H1 (cell line): ENCODE measurements at regions not wholly inside any gene's neighbourhood (a gene's known extent, or its start where the extent isn't known, plus 50 kb on each side); places are given as distances from the start of the nearest gene placed in this dataset.
"Not testable (repeated sequence)": the region's sequence is repeated elsewhere in the genome, so short reads cannot be mapped to it uniquely, and the experiment has no call there.

Source experiments
- CTCF ChIA-PET: fragments of 300-600 bp; sonication (Branson Sonifier 250); formaldehyde crosslinking; loops from one replicate; lab custom pipeline; 2021; ENCODE audit not compliant: partially characterized antibody; lab: Charles Lee
- POLR2A ChIA-PET: fragments of 300-600 bp; sonication (Branson Sonifier 250); formaldehyde crosslinking; loops from one replicate; lab custom pipeline; 2021; ENCODE audit warnings: inconsistent platforms; ENCODE audit not compliant: partially characterized antibody; lab: Charles Lee
- DNase-seq, 2 experiments: peaks; one replicate each; pipeline versions ENCODE4 v3.0.0 to v3.0.0-alpha.2; 2010 to 2022; ENCODE audit warnings: low spot score in 2 of 2, low read depth in 1 of 2, mixed read lengths in 1 of 2
- FAIRE-seq: peaks from 2 replicates; lab custom pipeline; 2011; peaks lifted over from hg19 to GRCh38; lab: Jason Lieb, UNC
- H2AFZ ChIP-seq: 2 replicates; pipeline ENCODE4 v1.8.1; 2012; ENCODE audit warnings: low read length, inconsistent platforms
- H2AK5ac ChIP-seq: 2 replicates; pipeline ENCODE4 v1.6.1; 2013; ENCODE audit warnings: low read depth, low read length
- H2BK120ac ChIP-seq: replicated peaks from 2 replicates; pipeline ENCODE3; 2013; ENCODE audit warnings: low read depth, low read length, inconsistent platforms
- H2BK12ac ChIP-seq: 2 replicates; pipeline ENCODE4 v1.6.1; 2013; ENCODE audit warnings: low read depth, low read length
- H2BK15ac ChIP-seq: 2 replicates; pipeline ENCODE4 v1.6.1; 2013; ENCODE audit warnings: low read length
- H2BK20ac ChIP-seq: 2 replicates; pipeline ENCODE4 v1.6.1; 2013; ENCODE audit warnings: low read length
- H2BK5ac ChIP-seq: 2 replicates; pipeline ENCODE4 v1.6.1; 2013; ENCODE audit warnings: low read depth, low read length
- H3K14ac ChIP-seq: 2 replicates; pipeline ENCODE4 v1.6.1; 2013; ENCODE audit warnings: inconsistent platforms; ENCODE audit not compliant: insufficient read length
- H3K18ac ChIP-seq: 2 replicates; pipeline ENCODE4 v1.6.1; 2013; ENCODE audit warnings: low read length; ENCODE audit errors: extremely low read depth
- H3K23ac ChIP-seq: 2 replicates; pipeline ENCODE4 v1.6.1; 2013; ENCODE audit warnings: inconsistent platforms; ENCODE audit not compliant: insufficient read length
- H3K23me2 ChIP-seq: 2 replicates; pipeline ENCODE4 v1.6.1; 2013; ENCODE audit warnings: low read depth, low read length
- H3K27ac ChIP-seq: 2 replicates; pipeline ENCODE4 v1.6.1; 2011; ENCODE audit warnings: low read depth, low read length, inconsistent platforms
- H3K27me3 ChIP-seq, 4 experiments: replicated peaks in 1 of 4; 1 replicate in 1 of 4; 2 replicates in 3 of 4; pipeline versions ENCODE4 v1.6.1 to v1.8.1; 2011 to 2013; ENCODE audit warnings: low read length in 3 of 4, mild to moderate bottlenecking in 3 of 4, inconsistent platforms in 2 of 4, mixed read lengths in 2 of 4, moderate library complexity in 1 of 4; ENCODE audit not compliant: control insufficient read depth in 3 of 4, insufficient read depth in 3 of 4; ENCODE audit errors: extremely low read depth in 1 of 4
- H3K36me3 ChIP-seq, 4 experiments: 2 replicates each; pipeline versions ENCODE4 v1.6.1 to v1.8.1; 2011 to 2013; ENCODE audit warnings: mild to moderate bottlenecking in 4 of 4, low read length in 3 of 4, moderate library complexity in 2 of 4, control low read depth in 1 of 4, inconsistent platforms in 1 of 4; ENCODE audit not compliant: insufficient read depth in 4 of 4, control insufficient read depth in 2 of 4
- H3K4ac ChIP-seq: replicated peaks from 2 replicates; pipeline ENCODE3; 2013; ENCODE audit warnings: low read length, low read depth, mixed read lengths, inconsistent platforms; ENCODE audit not compliant: insufficient read length
- H3K4me1 ChIP-seq, 4 experiments: replicated peaks in 1 of 4; 1 replicate in 1 of 4; 2 replicates in 3 of 4; pipeline versions ENCODE4 v1.6.1 to v1.8.1; 2011 to 2013; ENCODE audit warnings: low read length in 3 of 4, inconsistent platforms in 2 of 4, mixed read lengths in 1 of 4; ENCODE audit not compliant: insufficient read depth in 4 of 4, control insufficient read depth in 3 of 4
- H3K4me2 ChIP-seq, 2 experiments: 2 replicates each; pipeline versions ENCODE4 v1.6.1 to v1.8.1; 2011 to 2013; ENCODE audit warnings: low read depth in 2 of 2, low read length in 2 of 2, control low read depth in 1 of 2, inconsistent platforms in 1 of 2, mild to moderate bottlenecking in 1 of 2; ENCODE audit not compliant: insufficient read depth in 1 of 2
- H3K4me3 ChIP-seq, 4 experiments: fragments of 200-600, 300-600 bp in 1 of 4; sonication (generic), shearing (Covaris generic), sonication (Bioruptor Twin) in 1 of 4; 2 replicates each; pipeline versions ENCODE4 v1.5.1 to v1.8.1; 2011 to 2016; ENCODE audit warnings: low read length in 4 of 4, low read depth in 3 of 4, control low read depth in 2 of 4, inconsistent platforms in 2 of 4, mild to moderate bottlenecking in 2 of 4, mixed read lengths in 1 of 4, moderate library complexity in 1 of 4; ENCODE audit not compliant: insufficient read depth in 2 of 4; ENCODE audit errors: extremely low read depth in 1 of 4
- H3K56ac ChIP-seq: replicated peaks from 2 replicates; pipeline ENCODE3; 2013; ENCODE audit warnings: low read depth, mild to moderate bottlenecking, mixed read lengths, low read length, inconsistent platforms; ENCODE audit not compliant: insufficient read length
- H3K79me1 ChIP-seq: 2 replicates; pipeline ENCODE4 v1.6.1; 2013; ENCODE audit warnings: low read depth, low read length, control low read depth
- H3K79me2 ChIP-seq, 2 experiments: 2 replicates each; pipeline versions ENCODE4 v1.6.1 to v1.8.1; 2012 to 2013; ENCODE audit warnings: low read length in 2 of 2, mild to moderate bottlenecking in 2 of 2, inconsistent platforms in 1 of 2; ENCODE audit not compliant: insufficient read depth in 2 of 2, control insufficient read depth in 1 of 2
- H3K9ac ChIP-seq, 4 experiments: replicated peaks in 1 of 4; 1 replicate in 1 of 4; 2 replicates in 3 of 4; pipeline versions ENCODE4 v1.6.1 to v1.8.1; 2011 to 2013; ENCODE audit warnings: low read depth in 3 of 4, low read length in 3 of 4, control low read depth in 2 of 4, mild to moderate bottlenecking in 2 of 4, moderate library complexity in 2 of 4, inconsistent platforms in 1 of 4; ENCODE audit errors: extremely low read depth in 1 of 4
- H3K9me3 ChIP-seq, 2 experiments: 2 replicates each; pipeline versions ENCODE4 v1.6.1 to v1.8.1; 2012 to 2013; ENCODE audit warnings: mild to moderate bottlenecking in 2 of 2, moderate library complexity in 2 of 2, control low read depth in 1 of 2, inconsistent platforms in 1 of 2, low read depth in 1 of 2, low read length in 1 of 2, mixed read lengths in 1 of 2; ENCODE audit not compliant: insufficient read depth in 2 of 2
- H4K20me1 ChIP-seq, 2 experiments: replicated peaks in 1 of 2; 2 replicates each; pipeline versions ENCODE3 to v1.8.1; 2011 to 2013; ENCODE audit warnings: inconsistent platforms in 2 of 2, low read length in 2 of 2, mild to moderate bottlenecking in 1 of 2; ENCODE audit not compliant: insufficient read depth in 2 of 2, control insufficient read depth in 1 of 2
- H4K5ac ChIP-seq: 2 replicates; pipeline ENCODE4 v1.6.1; 2013; ENCODE audit warnings: low read length, low read depth, mixed read lengths, inconsistent platforms; ENCODE audit not compliant: insufficient read length
- H4K8ac ChIP-seq: 2 replicates; pipeline ENCODE4 v1.8.0; 2013; ENCODE audit warnings: mild to moderate bottlenecking, moderate library complexity, low read length, inconsistent platforms; ENCODE audit not compliant: insufficient read depth; ENCODE audit errors: extremely low read depth
- H4K91ac ChIP-seq: replicated peaks from 2 replicates; pipeline ENCODE3; 2013; ENCODE audit warnings: low read length, mixed read lengths, inconsistent platforms; ENCODE audit not compliant: insufficient read length
- WGBS, 2 experiments: shearing (Covaris generic) in 1 of 2; methylation state at CpG; one replicate each; pipeline versions ENCODE4 v1.1.6 to v1.1.7; 2013 to 2015; ENCODE audit warnings: low lambda C conversion rate in 2 of 2, mixed read lengths in 2 of 2, inconsistent platforms in 1 of 2, low coverage in 1 of 2, missing lambda C conversion rate in 1 of 2; ENCODE audit not compliant: insufficient replicate concordance in 2 of 2, insufficient coverage in 1 of 2, insufficient read length in 1 of 2; ENCODE audit errors: extremely low coverage in 1 of 2, missing lambda C conversion rate in 1 of 2; 5-methylcytosine and 5-hydroxymethylcytosine counted together

DNA sequence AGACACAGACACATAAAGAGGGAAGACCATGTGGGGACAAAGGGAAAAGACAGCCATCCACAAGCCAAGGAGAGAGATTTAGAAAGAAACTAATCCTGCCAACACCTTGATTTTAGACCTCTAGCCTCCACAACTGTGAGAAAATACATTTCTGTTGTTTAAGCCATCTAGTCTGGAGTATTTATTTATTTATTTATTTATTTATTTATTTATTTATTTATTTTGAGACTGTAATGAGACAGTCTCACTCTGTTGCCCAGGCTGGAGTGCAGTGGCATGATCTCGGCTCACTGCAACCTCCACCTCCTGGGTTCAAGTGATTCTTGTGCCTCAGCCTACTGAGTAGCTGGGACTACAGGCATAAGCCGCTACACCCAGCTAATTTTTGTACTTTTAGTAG lies 259.3 kb downstream of the PARM1 start:
- H3K4me2 ChIP-seq, H3K36me3 ChIP-seq, H2BK15ac ChIP-seq, H2AFZ ChIP-seq, H4K20me1 ChIP-seq, H3K14ac ChIP-seq, H3K23ac ChIP-seq, H3K79me1 ChIP-seq, H3K9ac ChIP-seq, H3K9me3 ChIP-seq, H3K27ac ChIP-seq, H3K4ac ChIP-seq, H3K27me3 ChIP-seq, H3K79me2 ChIP-seq, H3K23me2 ChIP-seq, H4K8ac ChIP-seq, DNase-seq, H2BK12ac ChIP-seq, H2BK120ac ChIP-seq, H3K18ac ChIP-seq, FAIRE-seq, H4K91ac ChIP-seq, H2BK20ac ChIP-seq, POLR2A ChIA-PET, H3K4me1 ChIP-seq, H3K56ac ChIP-seq, H2BK5ac ChIP-seq, H2AK5ac ChIP-seq, H3K4me3 ChIP-seq, H4K5ac ChIP-seq: not testable (repeated sequence)
- 65% methylated on average over 2 of the region's 2 CpGs; no CpG with 5 or more reads in 1 of the 2 experiments for WGBS, 2 experiments
- CTCF ChIA-PET = interaction anchor here (1.1 to 1.3 kb wide), 2 partner anchors 240 to 249 kb away, joined by 3 to 4 read pairs; no protein-coding TSS in a partner anchor
